ENCODE measurements at regions not wholly inside any gene's neighbourhood (a gene's known extent, or its start where the extent isn't known, plus 50 kb on each side); places are given as distances from the start of the nearest gene placed in this dataset.

DNA sequence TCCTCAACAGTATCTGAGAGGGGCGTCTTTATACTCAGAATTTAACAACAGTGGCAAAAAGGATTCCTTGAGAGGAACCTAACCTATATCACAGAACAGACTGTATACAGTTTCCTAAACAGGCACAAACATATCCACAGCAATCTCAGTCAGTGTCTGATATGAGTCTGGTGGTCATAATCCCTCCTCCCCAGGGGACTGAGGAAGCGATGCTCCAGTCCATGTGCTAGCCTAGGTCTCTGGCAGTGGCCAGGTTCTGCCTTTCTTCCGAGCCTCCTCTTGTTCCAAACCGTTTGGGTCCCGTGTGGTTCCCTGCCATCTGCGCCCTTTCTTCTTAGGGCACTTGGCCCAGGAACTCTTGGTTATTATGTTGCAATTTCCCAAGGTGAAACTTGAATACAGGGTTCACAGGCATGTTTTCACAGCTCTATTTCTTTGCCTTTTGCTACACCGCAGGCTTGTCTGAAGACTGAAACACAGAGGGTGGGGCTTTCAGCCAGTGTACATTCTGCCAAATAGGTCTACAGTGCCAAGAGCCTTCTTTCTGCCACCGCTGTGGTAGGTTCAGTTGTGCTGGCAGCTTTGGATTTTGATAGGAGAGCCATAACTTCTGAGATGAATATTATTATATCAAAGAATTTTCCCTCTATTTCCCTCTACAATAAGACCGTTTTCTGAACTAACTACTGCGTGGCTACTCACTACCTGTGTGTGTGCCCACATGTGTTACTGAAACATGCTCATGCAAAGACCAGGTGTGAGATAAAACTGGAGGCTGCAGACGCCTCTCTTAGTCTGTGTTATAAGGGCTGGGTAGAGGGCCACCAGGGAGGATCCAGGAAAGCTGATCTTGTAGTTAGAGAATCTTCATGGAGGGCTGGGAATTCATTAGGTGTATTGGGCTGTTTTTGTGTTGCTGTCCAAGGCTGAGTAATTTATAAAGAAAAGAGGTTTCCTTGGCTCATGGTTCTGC is 75.0 kb upstream of the HAAO start:
- TF ChIP-seq POLR2AphosphoS5 (IDR thresholded peaks at IDR 0.05; ENCODE audit: low read depth, low read length) (no peak), POLR2A (IDR thresholded peaks at IDR 0.05; ENCODE audit: low read depth, low read length) (no peak), TAF1 (IDR thresholded peaks at IDR 0.05; ENCODE audit: low read depth, low read length) (no peak), POU2F2 (IDR thresholded peaks at IDR 0.05; ENCODE audit: low read depth, low read length) (no peak), PAX5 (IDR thresholded peaks at IDR 0.05; ENCODE audit: insufficient read depth, low read length, severe bottlenecking) (no peak), SPI1 (IDR thresholded peaks at IDR 0.05; ENCODE audit: low read depth, low read length) (no peak)
